ENCODE measurements at regions not wholly inside any gene's neighbourhood (a gene's known extent, or its start where the extent isn't known, plus 50 kb on each side); places are given as distances from the start of the nearest gene placed in this dataset.

DNA sequence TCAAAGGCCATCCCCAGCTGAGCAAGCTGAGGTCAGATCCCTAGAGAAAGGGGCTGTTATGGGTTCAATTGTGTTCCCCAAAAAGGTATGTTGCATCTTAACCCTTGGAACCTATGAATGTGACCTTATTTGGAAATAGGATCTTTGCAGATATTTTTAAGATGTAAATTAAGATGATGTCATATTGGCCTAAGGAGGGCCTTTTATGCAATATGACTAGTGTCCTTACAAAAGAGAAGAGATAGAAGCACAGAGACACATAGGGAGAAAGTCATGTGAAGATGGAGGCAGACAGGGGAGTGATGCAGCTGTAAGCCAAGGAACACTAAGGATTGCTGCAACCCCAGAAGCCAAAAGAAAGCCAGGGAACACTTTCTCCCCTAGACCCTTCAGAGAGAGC lies 144.3 kb upstream of the TAB2 start:
- H3K4me3 ChIP-seq (IDR thresholded peaks at IDR 0.05; ENCODE audit: insufficient read depth, low read depth, low read length), result no peak overlapping the region
- no peaks in the 10 kb centered on the region for H3K79me2 ChIP-seq (ENCODE audit: insufficient read depth, low read depth)
- no peak overlapping the region for H2AFZ ChIP-seq (ENCODE audit: low read depth)
- no peaks in the 10 kb centered on the region for H3K4me1 ChIP-seq (ENCODE audit: low read depth, poor library complexity, severe bottlenecking)
- no peaks in the 10 kb centered on the region for H3K36me3 ChIP-seq (ENCODE audit: insufficient read depth)
- no peak overlapping the region for H3K9ac ChIP-seq
- no peaks in the 10 kb centered on the region for H3K27me3 ChIP-seq (ENCODE audit: insufficient read depth, low read depth)
- no peaks in the 10 kb centered on the region for H4K20me1 ChIP-seq (ENCODE audit: insufficient read depth)
- H3K27ac ChIP-seq, result no peak overlapping the region
- H3K4me2 ChIP-seq, result no peak overlapping the region
- TF ChIP-seq, protein P1, sequence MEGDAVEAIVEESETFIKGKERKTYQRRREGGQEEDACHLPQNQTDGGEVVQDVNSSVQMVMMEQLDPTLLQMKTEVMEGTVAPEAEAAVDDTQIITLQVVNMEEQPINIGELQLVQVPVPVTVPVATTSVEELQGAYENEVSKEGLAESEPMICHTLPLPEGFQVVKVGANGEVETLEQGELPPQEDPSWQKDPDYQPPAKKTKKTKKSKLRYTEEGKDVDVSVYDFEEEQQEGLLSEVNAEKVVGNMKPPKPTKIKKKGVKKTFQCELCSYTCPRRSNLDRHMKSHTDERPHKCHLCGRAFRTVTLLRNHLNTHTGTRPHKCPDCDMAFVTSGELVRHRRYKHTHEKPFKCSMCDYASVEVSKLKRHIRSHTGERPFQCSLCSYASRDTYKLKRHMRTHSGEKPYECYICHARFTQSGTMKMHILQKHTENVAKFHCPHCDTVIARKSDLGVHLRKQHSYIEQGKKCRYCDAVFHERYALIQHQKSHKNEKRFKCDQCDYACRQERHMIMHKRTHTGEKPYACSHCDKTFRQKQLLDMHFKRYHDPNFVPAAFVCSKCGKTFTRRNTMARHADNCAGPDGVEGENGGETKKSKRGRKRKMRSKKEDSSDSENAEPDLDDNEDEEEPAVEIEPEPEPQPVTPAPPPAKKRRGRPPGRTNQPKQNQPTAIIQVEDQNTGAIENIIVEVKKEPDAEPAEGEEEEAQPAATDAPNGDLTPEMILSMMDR (conservative IDR thresholded peaks at IDR 0.05; ENCODE audit: low read depth, low read length), result no peak

DNA sequence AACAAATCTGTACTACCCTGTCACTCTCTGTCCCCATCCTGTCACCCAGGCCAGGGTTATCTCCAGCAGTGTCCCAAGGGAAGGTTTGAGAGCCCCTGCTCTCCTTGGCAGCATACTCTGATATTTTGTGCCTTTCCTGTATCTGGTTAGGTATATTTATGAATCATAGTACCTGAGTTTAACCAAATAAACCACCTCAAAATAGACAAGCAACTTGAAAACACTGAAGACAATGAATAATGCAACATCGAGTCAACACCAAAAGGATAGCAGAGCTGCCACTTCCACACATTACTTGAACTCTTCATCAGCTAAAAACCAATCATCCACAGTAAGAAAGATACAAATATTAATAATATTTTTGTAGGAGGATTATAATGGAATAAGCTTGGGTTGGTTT lies 142.6 kb upstream of the TAB2 start:
- Histone ChIP-seq H3K36me3 (ENCODE audit: insufficient read depth) (no peaks in the 10 kb centered on the region), H3K27ac (no peak overlapping the region), H2AFZ (ENCODE audit: low read depth) (no peak overlapping the region), H4K20me1 (ENCODE audit: insufficient read depth) (no peaks in the 10 kb centered on the region), H3K4me2 (no peak overlapping the region), H3K4me3 (IDR thresholded peaks at IDR 0.05; ENCODE audit: insufficient read depth, low read depth, low read length) (no peak overlapping the region), H3K27me3 (ENCODE audit: insufficient read depth, low read depth) (no peaks in the 10 kb centered on the region), H3K79me2 (ENCODE audit: insufficient read depth, low read depth) (no peaks in the 10 kb centered on the region), H3K4me1 (ENCODE audit: low read depth, poor library complexity, severe bottlenecking) (no peaks in the 10 kb centered on the region), H3K9ac (no peak overlapping the region)
- TF ChIP-seq, protein P1 (conservative IDR thresholded peaks at IDR 0.05; ENCODE audit: low read depth, low read length), result no peak

DNA sequence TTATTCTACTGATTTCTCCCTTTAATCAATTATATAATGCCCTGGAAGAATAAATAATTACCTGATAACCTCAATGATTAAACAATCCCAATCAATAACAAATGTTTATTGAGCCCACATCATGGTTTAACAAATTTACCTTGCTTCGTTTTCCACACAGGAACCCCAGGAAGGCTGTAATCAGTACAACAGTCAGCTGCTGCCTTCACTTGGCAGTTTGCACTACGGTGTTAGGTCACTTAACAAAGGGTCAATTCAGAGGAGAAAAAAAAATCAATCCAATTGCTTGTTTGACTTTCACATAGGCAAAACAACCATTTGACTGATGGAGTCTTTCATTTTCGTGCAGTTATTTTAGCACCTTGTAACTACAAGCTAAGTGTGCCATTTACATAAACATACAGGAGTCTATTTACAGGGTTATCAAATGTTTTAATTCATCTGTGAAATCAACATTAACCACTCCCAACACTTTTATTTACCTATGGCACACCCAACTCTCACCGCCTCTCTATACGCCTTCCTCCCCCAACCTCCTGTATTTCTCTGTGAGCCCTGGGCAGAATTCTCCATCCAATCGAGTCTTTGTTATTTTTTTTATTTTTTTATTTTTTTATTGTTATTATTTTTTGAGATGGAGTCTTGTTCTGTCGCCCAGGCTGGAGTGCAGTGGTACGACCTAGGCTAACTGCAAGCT lies 140.4 kb upstream of the TAB2 start:
- Histone ChIP-seq H3K4me3 (IDR thresholded peaks at IDR 0.05; ENCODE audit: insufficient read depth, low read depth, low read length) (no peak overlapping the region), H3K4me2 (no peak overlapping the region), H3K4me1 (ENCODE audit: low read depth, poor library complexity, severe bottlenecking) (no peaks in the 10 kb centered on the region), H3K27me3 (ENCODE audit: insufficient read depth, low read depth) (no peaks in the 10 kb centered on the region), H2AFZ (ENCODE audit: low read depth) (no peak overlapping the region), H3K79me2 (ENCODE audit: insufficient read depth, low read depth) (no peaks in the 10 kb centered on the region), H3K27ac (no peak overlapping the region), H3K36me3 (ENCODE audit: insufficient read depth) (no peaks in the 10 kb centered on the region), H4K20me1 (ENCODE audit: insufficient read depth) (no peaks in the 10 kb centered on the region), H3K9ac (no peak overlapping the region)
- TF ChIP-seq, protein P1 (conservative IDR thresholded peaks at IDR 0.05; ENCODE audit: low read depth, low read length), result no peak

DNA sequence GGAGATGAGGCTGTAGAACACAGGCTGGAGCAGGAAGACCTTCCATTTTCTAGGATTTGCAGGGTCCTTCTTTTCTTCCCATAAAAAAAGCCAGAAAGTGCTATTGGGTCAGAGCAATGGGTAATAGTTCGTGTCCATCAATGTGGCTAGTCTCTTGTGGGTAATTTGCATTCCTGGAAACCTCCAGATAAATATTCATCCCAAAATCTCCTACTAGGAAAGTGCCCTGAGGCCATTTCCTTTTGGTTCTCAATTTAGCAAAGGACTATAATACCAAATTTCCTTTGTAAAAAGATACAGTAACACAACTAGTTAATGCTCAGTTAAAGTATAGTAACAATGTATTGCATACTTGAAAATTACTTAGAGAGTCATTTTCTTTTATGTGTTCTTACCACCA lies 138.1 kb upstream of the TAB2 start:
- no peak overlapping the region for H3K4me2 ChIP-seq
- TF ChIP-seq, protein P1 (conservative IDR thresholded peaks at IDR 0.05; ENCODE audit: low read depth, low read length), result no peak

More for the DNA sequence above, 138.1 kb upstream of the TAB2 start:
- Histone ChIP-seq H3K9ac (no peak overlapping the region), H4K20me1 (ENCODE audit: insufficient read depth) (no peaks in the 10 kb centered on the region), H2AFZ (ENCODE audit: low read depth) (no peak overlapping the region), H3K36me3 (ENCODE audit: insufficient read depth) (no peaks in the 10 kb centered on the region), H3K4me1 (ENCODE audit: low read depth, poor library complexity, severe bottlenecking) (no peaks in the 10 kb centered on the region), H3K27ac (no peak overlapping the region), H3K79me2 (ENCODE audit: insufficient read depth, low read depth) (no peaks in the 10 kb centered on the region), H3K4me3 (IDR thresholded peaks at IDR 0.05; ENCODE audit: insufficient read depth, low read depth, low read length) (no peak overlapping the region), H3K27me3 (ENCODE audit: insufficient read depth, low read depth) (no peaks in the 10 kb centered on the region)
